Neural cell (in vitro differentiated cells): ENCODE measurements at regions not wholly inside any gene's neighbourhood (a gene's known extent, or its start where the extent isn't known, plus 50 kb on each side); places are given as distances from the start of the nearest gene placed in this dataset.

Experiments used
- H2AFZ ChIP-seq: fragments of 200-600, 300-800 bp; sonication (generic), shearing (Covaris generic); 2 replicates; pipeline ENCODE4 v1.6.0; 2014; ENCODE audit warnings: low read depth, mild to moderate bottlenecking, antibody characterized with exemption, low read length, moderate library complexity
- H3F3A ChIP-seq: fragments of 200-600 bp; shearing (Covaris generic); 2 replicates; pipeline ENCODE4 v1.6.1; 2016; ENCODE audit warnings: mild to moderate bottlenecking, moderate library complexity, mixed read lengths, antibody characterized with exemption, low read length; ENCODE audit not compliant: insufficient read depth, poor library complexity, severe bottlenecking
- H3K27ac ChIP-seq: fragments of 200-600, 300-800 bp; sonication (generic), shearing (Covaris generic); 2 replicates; pipeline ENCODE4 v1.5.1; 2014; ENCODE audit warnings: mild to moderate bottlenecking, low read length, moderate library complexity
- H3K27me3 ChIP-seq: fragments of 300-800, 200-600 bp; sonication (generic), shearing (Covaris generic); 2 replicates; pipeline ENCODE4 v1.6.0; 2014; ENCODE audit warnings: mild to moderate bottlenecking, low read depth, low read length, moderate library complexity; ENCODE audit not compliant: insufficient read depth
- H3K36me3 ChIP-seq: fragments of 300-800, 200-600 bp; sonication (generic), shearing (Covaris generic); 2 replicates; pipeline ENCODE4 v1.5.1; 2014; ENCODE audit warnings: mild to moderate bottlenecking, antibody characterized with exemption, low read length, moderate library complexity; ENCODE audit not compliant: insufficient read depth
- H3K4me2 ChIP-seq: fragments of 300-800, 200-600 bp; sonication (generic), shearing (Covaris generic); 2 replicates; pipeline ENCODE4 v1.6.0; 2014; ENCODE audit warnings: mild to moderate bottlenecking, low read length
- H3K4me3 ChIP-seq: fragments of 300-800, 200-600 bp; sonication (generic), shearing (Covaris generic); 2 replicates; pipeline ENCODE4 v1.5.1; 2014; ENCODE audit warnings: mild to moderate bottlenecking, low read length, moderate library complexity
- H3K79me2 ChIP-seq: fragments of 200-600 bp; shearing (Covaris generic); replicated peaks from 2 replicates; pipeline ENCODE4 v1.6.0; 2014; ENCODE audit warnings: mild to moderate bottlenecking, low read length, moderate library complexity; ENCODE audit not compliant: insufficient read depth
- H3K9ac ChIP-seq: fragments of 300-800, 200-600 bp; sonication (generic), shearing (Covaris generic); 2 replicates; pipeline ENCODE4 v1.6.1; 2016; ENCODE audit warnings: mild to moderate bottlenecking, low read length, mixed read lengths
- H3K9me2 ChIP-seq: fragments of 200-600 bp; shearing (Covaris generic); 2 replicates; pipeline ENCODE4 v1.6.1; 2016; ENCODE audit warnings: mild to moderate bottlenecking, low read length, mixed read lengths; ENCODE audit not compliant: insufficient read depth
- H3K9me3 ChIP-seq: fragments of 200-600, 300-800 bp; sonication (generic), shearing (Covaris generic); 2 replicates; pipeline ENCODE4 v1.6.1; 2016; ENCODE audit warnings: mild to moderate bottlenecking, mixed run types, low read length, moderate library complexity, mixed read lengths
- H4K20me1 ChIP-seq: fragments of 200-600 bp; shearing (Covaris generic); 2 replicates; pipeline ENCODE4 v1.6.1; 2016; ENCODE audit warnings: mild to moderate bottlenecking, mixed run types; ENCODE audit not compliant: insufficient read depth
- EP300 ChIP-seq: fragments of 450-650 bp; conservative IDR thresholded peaks from 2 replicates; pipeline ENCODE4 v1.6.1; 2014; ENCODE audit warnings: antibody characterized with exemption, mild to moderate bottlenecking, moderate library complexity; ENCODE audit not compliant: poor library complexity, severe bottlenecking
- EZH2 ChIP-seq: fragments of 200-600, 300-800 bp; shearing (Covaris generic), sonication (generic); IDR thresholded peaks from 2 replicates; pipeline ENCODE4 v1.6.1; 2014; ENCODE audit warnings: antibody characterized with exemption, low read length, borderline replicate concordance, mild to moderate bottlenecking; ENCODE audit not compliant: insufficient read depth, poor library complexity, severe bottlenecking
- MXI1 ChIP-seq: fragments of 450-650 bp; conservative IDR thresholded peaks from 2 replicates; pipeline ENCODE4 v1.6.1; 2014; ENCODE audit warnings: antibody characterized with exemption, mild to moderate bottlenecking; ENCODE audit not compliant: poor library complexity, severe bottlenecking
- POLR2AphosphoS5 ChIP-seq: IDR thresholded peaks from 2 replicates; pipeline ENCODE4 v1.6.1; 2012
- RAD21 ChIP-seq: fragments of 450-650 bp; conservative IDR thresholded peaks from 2 replicates; pipeline ENCODE4 v1.6.1; 2014; ENCODE audit warnings: antibody characterized with exemption, mild to moderate bottlenecking, moderate library complexity
- SMC3 ChIP-seq: fragments of 450-650 bp; conservative IDR thresholded peaks from 2 replicates; pipeline ENCODE4 v1.6.1; 2014; ENCODE audit warnings: antibody characterized with exemption, mild to moderate bottlenecking, moderate library complexity; ENCODE audit not compliant: poor library complexity
- TAF1 ChIP-seq: IDR thresholded peaks from 2 replicates; pipeline ENCODE4 v1.6.1; 2012; ENCODE audit warnings: low read depth
- TF ChIP-seq, protein P1 (sequence below): IDR thresholded peaks from 2 replicates; pipeline ENCODE4 v1.6.1; 2012; ENCODE audit warnings: borderline replicate concordance
- TF ChIP-seq, protein P2 (sequence below): fragments of 450-650 bp; IDR thresholded peaks from 2 replicates; pipeline ENCODE4 v1.5.1; 2014; ENCODE audit warnings: antibody characterized with exemption, mild to moderate bottlenecking, moderate library complexity; ENCODE audit not compliant: poor library complexity, severe bottlenecking

DNA sequence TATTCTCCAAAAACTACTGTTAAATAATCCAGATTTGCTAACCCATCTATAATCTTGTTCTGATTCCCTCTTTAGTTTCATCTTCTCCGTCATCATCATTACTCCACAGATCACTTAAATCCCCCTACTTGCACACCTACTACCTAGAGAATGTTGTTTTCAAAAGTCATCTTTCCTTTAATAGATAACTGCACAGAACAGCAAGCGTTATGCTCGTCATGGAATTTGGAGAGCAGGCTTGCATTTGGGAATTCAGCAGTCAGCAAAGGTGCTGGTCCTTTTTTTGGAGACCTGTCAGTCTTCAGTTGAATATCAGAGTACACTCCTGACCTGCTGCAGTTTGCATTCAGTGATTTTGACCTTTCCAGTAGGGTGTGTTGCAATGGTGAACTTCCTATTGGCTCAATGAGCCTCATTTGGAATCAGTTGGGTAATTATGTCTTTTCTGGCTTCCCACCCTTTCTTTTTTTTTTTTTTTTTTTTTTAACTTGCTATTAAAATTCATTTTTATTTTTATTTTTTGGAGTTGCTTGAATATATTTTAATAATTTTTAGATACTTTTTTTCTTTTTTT is 110.6 kb downstream of the HNRNPLL start:
- no peak overlapping the region for H2AFZ ChIP-seq
- H3K27me3 ChIP-seq: no peaks in the 10 kb centered on the region
- no peak overlapping the region for H3K4me2 ChIP-seq
- H4K20me1 ChIP-seq: no peaks in the 10 kb centered on the region
- no peaks in the 10 kb centered on the region for H3K9me3 ChIP-seq
- H3K9ac ChIP-seq: no peak overlapping the region
- no peak overlapping the region for H3K27ac ChIP-seq
- H3K4me3 ChIP-seq: no peak overlapping the region
- TF ChIP-seq SMC3 (no peak), POLR2AphosphoS5 (no peak), EP300 (no peak), MXI1 (no peak), RAD21 (no peak), TAF1 (no peak), EZH2 (no peak)
- TF ChIP-seq, protein P1, sequence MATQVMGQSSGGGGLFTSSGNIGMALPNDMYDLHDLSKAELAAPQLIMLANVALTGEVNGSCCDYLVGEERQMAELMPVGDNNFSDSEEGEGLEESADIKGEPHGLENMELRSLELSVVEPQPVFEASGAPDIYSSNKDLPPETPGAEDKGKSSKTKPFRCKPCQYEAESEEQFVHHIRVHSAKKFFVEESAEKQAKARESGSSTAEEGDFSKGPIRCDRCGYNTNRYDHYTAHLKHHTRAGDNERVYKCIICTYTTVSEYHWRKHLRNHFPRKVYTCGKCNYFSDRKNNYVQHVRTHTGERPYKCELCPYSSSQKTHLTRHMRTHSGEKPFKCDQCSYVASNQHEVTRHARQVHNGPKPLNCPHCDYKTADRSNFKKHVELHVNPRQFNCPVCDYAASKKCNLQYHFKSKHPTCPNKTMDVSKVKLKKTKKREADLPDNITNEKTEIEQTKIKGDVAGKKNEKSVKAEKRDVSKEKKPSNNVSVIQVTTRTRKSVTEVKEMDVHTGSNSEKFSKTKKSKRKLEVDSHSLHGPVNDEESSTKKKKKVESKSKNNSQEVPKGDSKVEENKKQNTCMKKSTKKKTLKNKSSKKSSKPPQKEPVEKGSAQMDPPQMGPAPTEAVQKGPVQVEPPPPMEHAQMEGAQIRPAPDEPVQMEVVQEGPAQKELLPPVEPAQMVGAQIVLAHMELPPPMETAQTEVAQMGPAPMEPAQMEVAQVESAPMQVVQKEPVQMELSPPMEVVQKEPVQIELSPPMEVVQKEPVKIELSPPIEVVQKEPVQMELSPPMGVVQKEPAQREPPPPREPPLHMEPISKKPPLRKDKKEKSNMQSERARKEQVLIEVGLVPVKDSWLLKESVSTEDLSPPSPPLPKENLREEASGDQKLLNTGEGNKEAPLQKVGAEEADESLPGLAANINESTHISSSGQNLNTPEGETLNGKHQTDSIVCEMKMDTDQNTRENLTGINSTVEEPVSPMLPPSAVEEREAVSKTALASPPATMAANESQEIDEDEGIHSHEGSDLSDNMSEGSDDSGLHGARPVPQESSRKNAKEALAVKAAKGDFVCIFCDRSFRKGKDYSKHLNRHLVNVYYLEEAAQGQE: no peak
- TF ChIP-seq, protein P2, sequence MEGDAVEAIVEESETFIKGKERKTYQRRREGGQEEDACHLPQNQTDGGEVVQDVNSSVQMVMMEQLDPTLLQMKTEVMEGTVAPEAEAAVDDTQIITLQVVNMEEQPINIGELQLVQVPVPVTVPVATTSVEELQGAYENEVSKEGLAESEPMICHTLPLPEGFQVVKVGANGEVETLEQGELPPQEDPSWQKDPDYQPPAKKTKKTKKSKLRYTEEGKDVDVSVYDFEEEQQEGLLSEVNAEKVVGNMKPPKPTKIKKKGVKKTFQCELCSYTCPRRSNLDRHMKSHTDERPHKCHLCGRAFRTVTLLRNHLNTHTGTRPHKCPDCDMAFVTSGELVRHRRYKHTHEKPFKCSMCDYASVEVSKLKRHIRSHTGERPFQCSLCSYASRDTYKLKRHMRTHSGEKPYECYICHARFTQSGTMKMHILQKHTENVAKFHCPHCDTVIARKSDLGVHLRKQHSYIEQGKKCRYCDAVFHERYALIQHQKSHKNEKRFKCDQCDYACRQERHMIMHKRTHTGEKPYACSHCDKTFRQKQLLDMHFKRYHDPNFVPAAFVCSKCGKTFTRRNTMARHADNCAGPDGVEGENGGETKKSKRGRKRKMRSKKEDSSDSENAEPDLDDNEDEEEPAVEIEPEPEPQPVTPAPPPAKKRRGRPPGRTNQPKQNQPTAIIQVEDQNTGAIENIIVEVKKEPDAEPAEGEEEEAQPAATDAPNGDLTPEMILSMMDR: no peak
- H3F3A ChIP-seq: no peaks in the 10 kb centered on the region
- H3K36me3 ChIP-seq: no peaks in the 10 kb centered on the region
- no peaks in the 10 kb centered on the region for H3K9me2 ChIP-seq
- no peaks in the 10 kb centered on the region for H3K79me2 ChIP-seq

DNA sequence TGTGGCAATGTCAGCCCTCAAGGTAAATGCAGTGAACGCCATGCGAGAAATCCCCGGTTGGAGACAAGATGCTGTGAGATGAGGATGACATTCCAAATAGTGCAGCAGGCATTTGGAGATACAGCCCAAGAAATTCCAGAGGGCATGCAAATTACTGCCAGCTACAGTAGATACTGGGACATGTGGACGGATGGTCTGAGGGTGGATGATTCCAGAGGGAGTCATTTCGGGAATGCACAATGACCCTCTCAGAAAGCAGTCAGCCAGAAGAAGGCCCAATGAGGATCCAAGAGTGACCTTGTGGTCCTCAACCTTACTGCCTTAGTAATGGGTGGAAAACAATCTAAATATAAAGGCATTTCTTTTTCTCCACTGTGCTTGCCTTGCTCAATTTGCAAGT is 111.3 kb downstream of the HNRNPLL start:
- no peak overlapping the region for H3K4me3 ChIP-seq
- no peak overlapping the region for H3K9ac ChIP-seq
- H3K9me3 ChIP-seq: no peaks in the 10 kb centered on the region
- TF ChIP-seq, protein P2: no peak
- TF ChIP-seq POLR2AphosphoS5: no peak
- TF ChIP-seq EZH2: no peak
- no peak for TF ChIP-seq SMC3
- no peak for TF ChIP-seq EP300
- TF ChIP-seq TAF1: no peak
- TF ChIP-seq MXI1: no peak
- TF ChIP-seq RAD21: no peak
- TF ChIP-seq, protein P1: no peak
- H3F3A ChIP-seq: no peaks in the 10 kb centered on the region
- no peak overlapping the region for H2AFZ ChIP-seq
- no peaks in the 10 kb centered on the region for H3K9me2 ChIP-seq
- no peak overlapping the region for H3K4me2 ChIP-seq
- H3K79me2 ChIP-seq: no peaks in the 10 kb centered on the region
- H3K27me3 ChIP-seq: no peaks in the 10 kb centered on the region
- no peaks in the 10 kb centered on the region for H3K36me3 ChIP-seq
- H4K20me1 ChIP-seq: no peaks in the 10 kb centered on the region
- H3K27ac ChIP-seq: no peak overlapping the region
